ENCODE measurements at regions not wholly inside any gene's neighbourhood (a gene's known extent, or its start where the extent isn't known, plus 50 kb on each side); places are given as distances from the start of the nearest gene placed in this dataset.

GRCh38 chr17:5714993-5715392 is 130.7 kb upstream of the NLRP1 start:
- Histone ChIP-seq H3K4me1 (ENCODE audit: insufficient read depth, low read length) (no peaks in the 10 kb centered on the region), H3K27ac (ENCODE audit: low read length) (no peak overlapping the region), H4K20me1 (ENCODE audit: insufficient read depth, low read length) (no peaks in the 10 kb centered on the region), H3K79me2 (ENCODE audit: insufficient read depth, low read length) (no peaks in the 10 kb centered on the region), H3K27me3 (ENCODE audit: insufficient read depth, low read length, poor library complexity) (peaks cover 19% of the 10 kb centered on the region), H3K4me3 (ENCODE audit: low read depth in 1 of 2, low read length in 2 of 2) (no peak overlapping the region), H2AFZ (ENCODE audit: low read depth, low read length) (no peak overlapping the region), H3K36me3 (ENCODE audit: insufficient read depth, low read length) (no peaks in the 10 kb centered on the region), H3K9ac (ENCODE audit: low read depth, low read length) (no peak overlapping the region), H3K4me2 (ENCODE audit: insufficient read depth, low read length) (no peak overlapping the region), H3K9me3 (ENCODE audit: insufficient read depth, low read length, severe bottlenecking) (no peaks in the 10 kb centered on the region)
- DNase-seq (no peak), ATAC-seq (ENCODE audit: insufficient read depth, low read depth) (no peak)
- TF ChIP-seq CTCF (IDR thresholded peaks at IDR 0.05; ENCODE audit: borderline replicate concordance, extremely low read depth, low read length, poor library complexity, severe bottlenecking) (no peak), EZH2 (IDR thresholded peaks at IDR 0.05; ENCODE audit: borderline replicate concordance, low read depth, low read length, severe bottlenecking) (no peak)

- Histone ChIP-seq H3K9me3 (ENCODE audit: insufficient read depth, low read length, severe bottlenecking) (no peaks in the 10 kb centered on the region), H3K4me1 (ENCODE audit: insufficient read depth, low read length) (no peaks in the 10 kb centered on the region), H3K27me3 (ENCODE audit: insufficient read depth, low read length, poor library complexity) (peaks cover 19% of the 10 kb centered on the region), H3K36me3 (ENCODE audit: insufficient read depth, low read length) (no peaks in the 10 kb centered on the region), H3K4me2 (ENCODE audit: insufficient read depth, low read length) (no peak overlapping the region), H2AFZ (ENCODE audit: low read depth, low read length) (no peak overlapping the region), H3K9ac (ENCODE audit: low read depth, low read length) (no peak overlapping the region), H3K27ac (ENCODE audit: low read length) (no peak overlapping the region), H3K79me2 (ENCODE audit: insufficient read depth, low read length) (no peaks in the 10 kb centered on the region), H3K4me3 (ENCODE audit: low read depth in 1 of 2, low read length in 2 of 2) (no peak overlapping the region), H4K20me1 (ENCODE audit: insufficient read depth, low read length) (no peaks in the 10 kb centered on the region)
- no peak for ATAC-seq (ENCODE audit: insufficient read depth, low read depth)
- TF ChIP-seq EZH2 (IDR thresholded peaks at IDR 0.05; ENCODE audit: borderline replicate concordance, low read depth, low read length, severe bottlenecking) (no peak), CTCF (IDR thresholded peaks at IDR 0.05; ENCODE audit: borderline replicate concordance, extremely low read depth, low read length, poor library complexity, severe bottlenecking) (no peak)
- no peak for DNase-seq
These were observed 131.2 kb upstream of the NLRP1 start for GRCh38 chr17:5715478-5715877.

GRCh38 chr17:5718726-5719125 is 134.4 kb upstream of the NLRP1 start:
- Histone ChIP-seq H4K20me1 (ENCODE audit: insufficient read depth, low read length) (no peaks in the 10 kb centered on the region), H3K4me1 (ENCODE audit: insufficient read depth, low read length) (no peaks in the 10 kb centered on the region), H2AFZ (ENCODE audit: low read depth, low read length) (no peak overlapping the region), H3K9me3 (ENCODE audit: insufficient read depth, low read length, severe bottlenecking) (no peaks in the 10 kb centered on the region), H3K4me3 (ENCODE audit: low read depth in 1 of 2, low read length in 2 of 2) (no peak overlapping the region), H3K27me3 (ENCODE audit: insufficient read depth, low read length, poor library complexity) (peaks cover 8% of the 10 kb centered on the region), H3K4me2 (ENCODE audit: insufficient read depth, low read length) (no peak overlapping the region), H3K36me3 (ENCODE audit: insufficient read depth, low read length) (no peaks in the 10 kb centered on the region), H3K27ac (ENCODE audit: low read length) (no peak overlapping the region), H3K9ac (ENCODE audit: low read depth, low read length) (no peak overlapping the region), H3K79me2 (ENCODE audit: insufficient read depth, low read length) (no peaks in the 10 kb centered on the region)
- TF ChIP-seq EZH2 (IDR thresholded peaks at IDR 0.05; ENCODE audit: borderline replicate concordance, low read depth, low read length, severe bottlenecking) (no peak), CTCF (IDR thresholded peaks at IDR 0.05; ENCODE audit: borderline replicate concordance, extremely low read depth, low read length, poor library complexity, severe bottlenecking) (no peak)
- ATAC-seq (ENCODE audit: insufficient read depth, low read depth) (no peak), DNase-seq (no peak)

- Histone ChIP-seq H3K4me2 (ENCODE audit: insufficient read depth, low read length) (no peak overlapping the region), H4K20me1 (ENCODE audit: insufficient read depth, low read length) (no peaks in the 10 kb centered on the region), H3K36me3 (ENCODE audit: insufficient read depth, low read length) (no peaks in the 10 kb centered on the region), H3K27me3 (ENCODE audit: insufficient read depth, low read length, poor library complexity) (peaks cover 8% of the 10 kb centered on the region), H3K9ac (ENCODE audit: low read depth, low read length) (no peak overlapping the region), H3K27ac (ENCODE audit: low read length) (no peak overlapping the region), H3K4me3 (ENCODE audit: low read depth in 1 of 2, low read length in 2 of 2) (no peak overlapping the region), H2AFZ (ENCODE audit: low read depth, low read length) (no peak overlapping the region), H3K4me1 (ENCODE audit: insufficient read depth, low read length) (no peaks in the 10 kb centered on the region), H3K9me3 (ENCODE audit: insufficient read depth, low read length, severe bottlenecking) (no peaks in the 10 kb centered on the region), H3K79me2 (ENCODE audit: insufficient read depth, low read length) (no peaks in the 10 kb centered on the region)
- ATAC-seq (ENCODE audit: insufficient read depth, low read depth) (no peak), DNase-seq (no peak)
- TF ChIP-seq CTCF (IDR thresholded peaks at IDR 0.05; ENCODE audit: borderline replicate concordance, extremely low read depth, low read length, poor library complexity, severe bottlenecking) (no peak), EZH2 (IDR thresholded peaks at IDR 0.05; ENCODE audit: borderline replicate concordance, low read depth, low read length, severe bottlenecking) (no peak)
These were observed 135.7 kb upstream of the NLRP1 start for GRCh38 chr17:5719976-5720375.
